NT2/D1 (cell line): ENCODE measurements at regions not wholly inside any gene's neighbourhood (a gene's known extent, or its start where the extent isn't known, plus 50 kb on each side); places are given as distances from the start of the nearest gene placed in this dataset.

Experiments
- SUZ12 ChIP-seq: IDR thresholded peaks from 2 replicates; pipeline ENCODE4 v1.6.1; 2011; ENCODE audit not compliant: insufficient read length, insufficient read depth; ENCODE audit errors: extremely low read depth
- YY1 ChIP-seq: IDR thresholded peaks from 2 replicates; pipeline ENCODE4 v1.6.1; 2011; ENCODE audit not compliant: insufficient read length, insufficient read depth

DNA sequence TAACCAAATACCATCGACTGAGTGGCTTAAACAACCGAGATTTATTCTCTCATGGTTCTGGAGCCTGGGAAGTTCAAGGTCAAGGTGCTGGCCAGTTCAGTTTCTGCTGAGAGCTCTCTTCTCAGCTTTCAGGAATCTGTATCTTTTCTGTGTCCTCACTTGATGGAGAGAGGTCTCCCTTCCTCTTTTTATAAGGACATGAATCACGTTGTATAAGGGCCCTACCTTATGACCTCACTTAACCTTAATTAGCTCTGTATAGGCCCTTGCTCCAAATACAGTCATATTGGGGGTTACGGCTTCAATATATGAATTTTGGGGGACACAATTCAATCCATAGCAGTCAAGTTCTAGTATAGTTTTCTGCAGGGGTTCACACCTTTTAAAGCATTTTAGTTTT, 135.2 kb upstream of the ADO start:
- no peak for TF ChIP-seq SUZ12
- no peak for TF ChIP-seq YY1
